Natural killer cell (primary cell): ENCODE measurements at regions not wholly inside any gene's neighbourhood (a gene's known extent, or its start where the extent isn't known, plus 50 kb on each side); places are given as distances from the start of the nearest gene placed in this dataset.

ENCODE experiments used
- ATAC-seq, 3 donors: fragments of 150-1000 bp in 2 of 3; fragments of 200-7000 bp in 1 of 3; cut with Tn5 transposase; 1 replicate in 1 of 3; 2 replicates in 2 of 3; pipeline ENCODE4 v1.10.0; 2021; ENCODE audit warnings: mild to moderate bottlenecking in 2 of 3, moderate library complexity in 2 of 3
- DNase-seq, 2 donors: peaks; one replicate each; pipeline versions ENCODE4 v3.0.0 to v3.0.0-alpha.2; 2013 to 2021; ENCODE audit warnings: mixed read lengths in 1 of 2
- H3K27ac ChIP-seq: one replicate; pipeline ENCODE4 v1.5.1; 2013; ENCODE audit warnings: mild to moderate bottlenecking, low read length
- H3K27me3 ChIP-seq: one replicate; pipeline ENCODE4 v1.6.1; 2013; ENCODE audit warnings: low read length; ENCODE audit not compliant: control insufficient read depth, insufficient read depth
- H3K36me3 ChIP-seq: one replicate; pipeline ENCODE4 v1.6.1; 2013; ENCODE audit warnings: low read length; ENCODE audit not compliant: control insufficient read depth, insufficient read depth
- H3K4me1 ChIP-seq: one replicate; pipeline ENCODE4 v1.6.1; 2013; ENCODE audit warnings: low read length; ENCODE audit not compliant: control insufficient read depth, insufficient read depth
- H3K4me3 ChIP-seq: one replicate; pipeline ENCODE4 v1.5.1; 2013; ENCODE audit warnings: low read length
- H3K9me3 ChIP-seq: one replicate; pipeline ENCODE4 v1.6.1; 2013; ENCODE audit warnings: low read length; ENCODE audit not compliant: control insufficient read depth, insufficient read depth
- H3K27ac Mint-ChIP-seq, 2 donors: one replicate each; pipeline ENCODE4 v1.8.0; 2022; ENCODE audit warnings: mild to moderate bottlenecking in 2 of 2, mixed read lengths in 2 of 2, moderate library complexity in 1 of 2
- H3K27me3 Mint-ChIP-seq, 2 donors: one replicate each; pipeline ENCODE4 v1.8.0; 2022; ENCODE audit warnings: low read depth in 2 of 2, mixed read lengths in 2 of 2
- H3K36me3 Mint-ChIP-seq: one replicate; pipeline ENCODE4 v1.8.0; 2022; ENCODE audit warnings: mixed read lengths
- H3K4me1 Mint-ChIP-seq, 2 donors: one replicate each; pipeline ENCODE4 v1.8.0; 2022; ENCODE audit warnings: mixed read lengths in 2 of 2
- H3K4me3 Mint-ChIP-seq: one replicate; pipeline ENCODE4 v1.8.0; 2022; ENCODE audit warnings: mild to moderate bottlenecking, moderate library complexity, mixed read lengths
- H3K9me3 Mint-ChIP-seq, 2 donors: one replicate each; pipeline ENCODE4 v1.8.0; 2022; ENCODE audit warnings: mixed read lengths in 2 of 2
- WGBS: methylation state at CpG from one replicate; pipeline ENCODE4 v1.1.7; 2013; ENCODE audit warnings: missing lambda C conversion rate; ENCODE audit not compliant: insufficient coverage; 5-methylcytosine and 5-hydroxymethylcytosine counted together
- intact Hi-C: fragments of 100-400 bp; cut with micrococcal nuclease; formaldehyde crosslinking; loops from one replicate; pipeline ENCODE4 v1.14.2; 2022
- TF ChIP-seq, protein P1 (sequence below): fragments of 200-600 bp; IDR thresholded peaks from one replicate; pipeline ENCODE4 v1.8.0; 2022; ENCODE audit warnings: antibody characterized with exemption

DNA sequence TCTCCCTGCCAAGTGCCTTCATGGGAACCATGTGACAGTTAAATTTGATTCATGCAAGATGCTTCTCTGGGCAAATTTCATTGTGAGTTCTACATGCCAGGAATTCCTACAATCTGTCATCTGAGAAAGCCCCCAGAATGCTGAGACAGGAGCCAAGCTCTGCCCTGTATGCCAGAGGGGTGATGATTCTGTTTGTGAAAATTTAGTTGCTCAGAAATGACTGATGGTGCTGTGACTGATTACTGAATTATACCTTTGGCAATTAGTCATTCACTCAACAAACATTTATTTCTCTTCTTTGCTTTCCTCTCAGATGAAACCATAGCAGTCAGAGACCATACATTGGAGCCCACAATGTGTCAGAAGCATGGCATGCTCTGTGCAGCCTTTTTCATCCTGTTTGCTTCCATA lies 69.0 kb upstream of the ZBED5 start:
- Histone ChIP-seq H3K4me1 (peaks cover 10% of the 10 kb centered on the region), H3K36me3 (no peaks in the 10 kb centered on the region), H3K4me3 (no peak overlapping the region), H3K27me3 (peaks cover 19% of the 10 kb centered on the region), H3K9me3 (no peaks in the 10 kb centered on the region), H3K27ac (no peak overlapping the region)
- DNase-seq (no peak), ATAC-seq (no peak)
- H3K4me1 Mint-ChIP-seq: peaks cover 0 to 13% of the 10 kb centered on the region in 2 donors
- no peak overlapping the region for H3K27ac Mint-ChIP-seq
- H3K36me3 Mint-ChIP-seq: no peaks in the 10 kb centered on the region
- TF ChIP-seq, protein P1, sequence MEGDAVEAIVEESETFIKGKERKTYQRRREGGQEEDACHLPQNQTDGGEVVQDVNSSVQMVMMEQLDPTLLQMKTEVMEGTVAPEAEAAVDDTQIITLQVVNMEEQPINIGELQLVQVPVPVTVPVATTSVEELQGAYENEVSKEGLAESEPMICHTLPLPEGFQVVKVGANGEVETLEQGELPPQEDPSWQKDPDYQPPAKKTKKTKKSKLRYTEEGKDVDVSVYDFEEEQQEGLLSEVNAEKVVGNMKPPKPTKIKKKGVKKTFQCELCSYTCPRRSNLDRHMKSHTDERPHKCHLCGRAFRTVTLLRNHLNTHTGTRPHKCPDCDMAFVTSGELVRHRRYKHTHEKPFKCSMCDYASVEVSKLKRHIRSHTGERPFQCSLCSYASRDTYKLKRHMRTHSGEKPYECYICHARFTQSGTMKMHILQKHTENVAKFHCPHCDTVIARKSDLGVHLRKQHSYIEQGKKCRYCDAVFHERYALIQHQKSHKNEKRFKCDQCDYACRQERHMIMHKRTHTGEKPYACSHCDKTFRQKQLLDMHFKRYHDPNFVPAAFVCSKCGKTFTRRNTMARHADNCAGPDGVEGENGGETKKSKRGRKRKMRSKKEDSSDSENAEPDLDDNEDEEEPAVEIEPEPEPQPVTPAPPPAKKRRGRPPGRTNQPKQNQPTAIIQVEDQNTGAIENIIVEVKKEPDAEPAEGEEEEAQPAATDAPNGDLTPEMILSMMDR: no peak
- intact Hi-C loops: no loop called here
- H3K27me3 Mint-ChIP-seq: peaks cover 49 to 55% of the 10 kb centered on the region in 2 donors
- no peaks in the 10 kb centered on the region for H3K9me3 Mint-ChIP-seq
- no peak overlapping the region for H3K4me3 Mint-ChIP-seq

DNA sequence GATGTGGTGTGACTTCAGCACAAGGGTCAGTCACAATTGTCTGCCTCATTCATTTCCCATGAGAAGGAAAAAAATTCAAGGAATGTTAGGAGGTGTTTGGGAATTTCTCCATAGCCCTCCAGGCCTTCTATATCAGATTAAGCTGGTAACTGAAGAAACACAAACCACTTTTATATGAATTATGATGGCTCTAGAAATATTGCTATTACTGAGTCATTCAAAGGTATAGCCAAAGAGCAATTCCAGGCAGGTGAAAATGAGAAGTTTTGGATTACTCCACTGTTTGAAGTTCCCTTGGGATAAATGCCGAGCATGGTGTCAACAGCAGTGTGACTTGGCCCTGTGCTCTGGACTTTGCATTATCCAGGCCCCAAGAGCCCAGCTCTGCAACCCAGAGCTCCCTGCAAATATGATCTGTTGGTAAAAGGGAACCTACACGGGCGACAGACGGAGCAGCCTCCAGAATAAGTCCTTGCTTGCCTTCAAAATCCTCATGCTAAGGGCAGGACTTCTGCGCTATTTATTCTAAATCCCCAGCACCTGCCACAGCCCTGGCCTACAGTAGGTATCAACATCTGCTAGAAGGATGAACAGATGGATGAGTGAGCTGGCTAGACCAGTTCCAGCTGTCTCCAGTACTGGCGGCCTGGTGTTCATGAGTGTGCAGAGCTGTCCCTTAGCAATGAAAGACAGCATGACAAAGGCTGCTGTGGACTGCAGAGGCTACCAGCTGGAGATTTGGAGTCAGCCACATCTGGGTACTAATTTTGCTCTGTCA lies 67.5 kb upstream of the ZBED5 start:
- Histone ChIP-seq H3K4me3 (no peak overlapping the region), H3K27ac (no peak overlapping the region), H3K9me3 (no peaks in the 10 kb centered on the region), H3K27me3 (peaks cover 11% of the 10 kb centered on the region), H3K4me1 (peaks cover 1% of the 10 kb centered on the region), H3K36me3 (no peaks in the 10 kb centered on the region)
- Mint-ChIP-seq H3K4me1 (peaks cover 0 to 5% of the 10 kb centered on the region in 2 donors), H3K27me3 (peaks cover 46 to 65% of the 10 kb centered on the region in 2 donors), H3K27ac (no peak overlapping the region), H3K36me3 (no peaks in the 10 kb centered on the region), H3K4me3 (no peak overlapping the region), H3K9me3 (no peaks in the 10 kb centered on the region)
- 98% methylated on average over 6 of the region's 6 CpGs for WGBS
- DNase-seq (no peak), ATAC-seq (no peak)
- intact Hi-C loops: no loop called here
- TF ChIP-seq, protein P1: no peak

DNA sequence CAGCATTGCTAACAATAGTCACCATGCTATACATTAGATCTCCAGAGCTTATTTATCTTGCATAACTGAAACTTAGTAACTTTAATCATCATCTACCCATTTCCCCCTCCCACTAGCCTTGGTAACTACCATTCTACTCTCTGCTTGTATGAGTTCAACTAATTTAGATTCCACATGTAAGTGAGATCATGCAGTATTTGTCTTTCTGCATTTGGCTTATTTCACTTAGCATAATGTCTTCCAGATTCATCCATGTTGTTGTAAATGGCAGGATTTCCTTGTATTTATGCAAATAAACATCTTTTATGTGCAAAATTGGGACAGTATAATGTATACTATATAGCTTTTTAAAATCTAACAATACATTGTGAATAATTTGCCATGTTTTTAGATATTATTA lies 66.0 kb upstream of the ZBED5 start:
- H3K4me3 Mint-ChIP-seq: no peak overlapping the region
- no peak for ATAC-seq
- peaks cover 4% of the 10 kb centered on the region for H3K4me1 ChIP-seq
- peaks cover 7% of the 10 kb centered on the region in 2 donors for H3K4me1 Mint-ChIP-seq
- no peak overlapping the region for H3K27ac Mint-ChIP-seq
- intact Hi-C loops: no loop called here
- no peaks in the 10 kb centered on the region for H3K9me3 Mint-ChIP-seq
- H3K9me3 ChIP-seq: no peaks in the 10 kb centered on the region
- H3K27ac ChIP-seq: no peak overlapping the region
- H3K4me3 ChIP-seq: no peak overlapping the region
- H3K36me3 ChIP-seq: no peaks in the 10 kb centered on the region
- peaks cover 35 to 50% of the 10 kb centered on the region in 2 donors for H3K27me3 Mint-ChIP-seq
- DNase-seq: no peak
- TF ChIP-seq, protein P1: no peak
- H3K36me3 Mint-ChIP-seq: no peaks in the 10 kb centered on the region
- peaks cover 4% of the 10 kb centered on the region for H3K27me3 ChIP-seq

DNA sequence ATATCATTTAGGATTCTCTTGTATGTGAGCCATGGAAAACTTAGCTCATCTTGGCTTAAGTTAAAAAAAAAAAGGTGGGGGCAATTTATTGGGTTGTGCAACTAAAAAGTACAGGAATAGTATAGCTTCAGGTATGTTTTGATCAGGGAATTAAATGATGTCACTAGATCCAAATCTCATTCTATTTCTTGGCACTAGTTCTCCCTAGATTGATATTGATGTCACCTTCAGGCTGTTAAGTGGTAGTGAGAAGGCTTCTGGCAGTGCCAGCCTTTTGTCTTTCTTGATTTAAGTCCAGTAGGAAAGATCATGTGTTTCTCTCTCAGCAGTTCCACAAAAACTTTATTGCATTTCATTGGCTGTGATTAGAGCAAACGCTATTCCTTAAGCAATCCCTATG lies 65.0 kb upstream of the ZBED5 start:
- Mint-ChIP-seq H3K4me1 (peaks cover 7 to 11% of the 10 kb centered on the region in 2 donors), H3K27ac (no peak overlapping the region), H3K4me3 (no peak overlapping the region), H3K36me3 (peaks cover 9% of the 10 kb centered on the region), H3K9me3 (peaks cover 4% of the 10 kb centered on the region in 2 donors), H3K27me3 (peaks cover 36 to 52% of the 10 kb centered on the region in 2 donors)
- no peak for DNase-seq
- Histone ChIP-seq H3K4me3 (no peak overlapping the region), H3K4me1 (peaks cover 4% of the 10 kb centered on the region), H3K27ac (no peak overlapping the region), H3K36me3 (no peaks in the 10 kb centered on the region), H3K27me3 (no peaks in the 10 kb centered on the region), H3K9me3 (peaks cover 1% of the 10 kb centered on the region)
- 73% methylated on average over 1 of the region's 1 CpG for WGBS
- intact Hi-C loops: no loop called here
- TF ChIP-seq, protein P1: no peak
- no peak for ATAC-seq
